IMR-90 (cell line): ENCODE measurements at regions not wholly inside any gene's neighbourhood (a gene's known extent, or its start where the extent isn't known, plus 50 kb on each side); places are given as distances from the start of the nearest gene placed in this dataset.

ENCODE experiments used
- ATAC-seq: fragments of 200-7000 bp; cut with Tn5 transposase; 2 replicates; pipeline ENCODE4 v1.9.1; 2020; ENCODE audit warnings: low read depth, mild to moderate bottlenecking, moderate library complexity
- BruUV-seq: library from RNA; stranded (reverse); fragments of 400-500 nt; replicated peaks from 2 replicates; lab custom pipeline; 2021; lab: Mats Ljungman, UMichigan
- CTCF ChIA-PET: fragments of 300-600 bp; formaldehyde crosslinking; extraction: SDS; loops from one replicate; lab custom pipeline; 2021; ENCODE audit warnings: antibody characterized with exemption; lab: Yijun Ruan, JAX
- POLR2A ChIA-PET: fragments of 300-600 bp; sonication (Branson Sonifier 250); formaldehyde crosslinking; loops from one replicate; lab custom pipeline; 2022; ENCODE audit warnings: antibody characterized with exemption; ENCODE audit not compliant: unreplicated experiment; lab: Charles Lee
- DNase-seq: peaks from one replicate; pipeline ENCODE4 v3.0.0; 2013
- H2AFZ ChIP-seq: replicated peaks from 2 replicates; pipeline ENCODE3; 2013; ENCODE audit warnings: low read length, mild to moderate bottlenecking; ENCODE audit not compliant: poor library complexity
- H2AK5ac ChIP-seq: 2 replicates; pipeline ENCODE4 v1.6.1; 2013; ENCODE audit warnings: low read depth, low read length, inconsistent platforms
- H2AK9ac ChIP-seq: replicated peaks from 2 replicates; pipeline ENCODE3; 2013; ENCODE audit warnings: mild to moderate bottlenecking, low read depth, low read length, moderate library complexity; ENCODE audit not compliant: poor library complexity
- H2BK120ac ChIP-seq: 2 replicates; pipeline ENCODE4 v1.6.1; 2013; ENCODE audit warnings: low read depth, low read length, inconsistent platforms
- H2BK15ac ChIP-seq: 3 replicates; pipeline ENCODE4 v1.6.1; 2013; ENCODE audit warnings: low read depth, low read length, inconsistent platforms
- H2BK20ac ChIP-seq: 2 replicates; pipeline ENCODE4 v1.6.1; 2013; ENCODE audit warnings: low read depth, mild to moderate bottlenecking, inconsistent platforms, low read length, moderate library complexity
- H2BK5ac ChIP-seq: 2 replicates; pipeline ENCODE4 v1.6.1; 2013; ENCODE audit warnings: mild to moderate bottlenecking, low read depth, low read length, inconsistent platforms; ENCODE audit not compliant: poor library complexity, severe bottlenecking
- H3K14ac ChIP-seq: replicated peaks from 2 replicates; pipeline ENCODE4 v1.6.1; 2013; ENCODE audit warnings: low read depth, low read length, inconsistent platforms
- H3K18ac ChIP-seq: 2 replicates; pipeline ENCODE4 v1.6.1; 2013; ENCODE audit warnings: low read depth, low read length, control low read depth
- H3K23ac ChIP-seq: 2 replicates; pipeline ENCODE4 v1.6.1; 2013; ENCODE audit warnings: low read depth, low read length, inconsistent platforms
- H3K27ac ChIP-seq: 2 replicates; pipeline ENCODE4 v1.5.1; 2013; ENCODE audit warnings: mild to moderate bottlenecking, control low read depth, low read length; ENCODE audit not compliant: insufficient read depth
- H3K27me3 ChIP-seq: 2 replicates; pipeline ENCODE4 v1.6.1; 2013; ENCODE audit warnings: low read length; ENCODE audit not compliant: control insufficient read depth, insufficient read depth
- H3K36me3 ChIP-seq: 2 replicates; pipeline ENCODE4 v1.6.1; 2013; ENCODE audit warnings: low read length, mixed read lengths; ENCODE audit not compliant: control insufficient read depth, insufficient read depth
- H3K4ac ChIP-seq: 2 replicates; pipeline ENCODE4 v1.6.1; 2013; ENCODE audit warnings: low read depth, low read length, inconsistent platforms
- H3K4me1 ChIP-seq: 2 replicates; pipeline ENCODE4 v1.6.1; 2013; ENCODE audit warnings: low read length, mixed read lengths; ENCODE audit not compliant: control insufficient read depth, insufficient read depth
- H3K4me2 ChIP-seq: 2 replicates; pipeline ENCODE4 v1.6.1; 2013; ENCODE audit warnings: low read depth, mild to moderate bottlenecking, control low read depth, low read length, moderate library complexity
- H3K4me3 ChIP-seq: 2 replicates; pipeline ENCODE4 v1.5.1; 2013; ENCODE audit warnings: low read depth, mild to moderate bottlenecking, control low read depth, low read length, moderate library complexity; ENCODE audit not compliant: insufficient read depth
- H3K56ac ChIP-seq: 2 replicates; pipeline ENCODE4 v1.6.1; 2013; ENCODE audit warnings: low read length, inconsistent platforms; ENCODE audit not compliant: insufficient read depth; ENCODE audit errors: extremely low read depth
- H3K79me1 ChIP-seq, 2 experiments: 2 replicates each; pipeline ENCODE4 v1.6.1; 2013; ENCODE audit warnings: low read length in 2 of 2, inconsistent platforms in 1 of 2, low read depth in 1 of 2
- H3K9ac ChIP-seq: 2 replicates; pipeline ENCODE4 v1.6.1; 2013; ENCODE audit warnings: low read depth, low read length, control low read depth
- H3K9me1 ChIP-seq: 2 replicates; pipeline ENCODE4 v1.6.1; 2013; ENCODE audit warnings: low read length, inconsistent platforms; ENCODE audit not compliant: insufficient read depth
- H3K9me3 ChIP-seq: 2 replicates; pipeline ENCODE4 v1.6.1; 2013; ENCODE audit warnings: low read length; ENCODE audit not compliant: control insufficient read depth, insufficient read depth
- H4K20me1 ChIP-seq: 2 replicates; pipeline ENCODE4 v1.6.1; 2013; ENCODE audit warnings: low read length, inconsistent platforms; ENCODE audit not compliant: insufficient read depth
- H4K5ac ChIP-seq: 2 replicates; pipeline ENCODE4 v1.6.1; 2013; ENCODE audit warnings: mild to moderate bottlenecking, low read depth, low read length, control low read depth
- H4K8ac ChIP-seq, 2 experiments: 2 replicates each; pipeline ENCODE4 v1.6.1; 2013; ENCODE audit warnings: low read depth in 2 of 2, low read length in 2 of 2, control low read depth in 1 of 2, inconsistent platforms in 1 of 2
- H4K91ac ChIP-seq: 2 replicates; pipeline ENCODE4 v1.6.1; 2013; ENCODE audit warnings: low read depth, low read length, inconsistent platforms; ENCODE audit not compliant: insufficient read depth
- BHLHE40 ChIP-seq: fragments of 150-350 bp; IDR thresholded peaks from 2 replicates; pipeline ENCODE4 v1.6.1; 2016; ENCODE audit warnings: mild to moderate bottlenecking, low read depth, low read length
- CHD1 ChIP-seq: IDR thresholded peaks from 2 replicates; pipeline ENCODE4 v1.6.1; 2012; ENCODE audit warnings: low read depth, low read length, improper control_type of control experiment
- MXI1 ChIP-seq: IDR thresholded peaks from 2 replicates; pipeline ENCODE4 v1.6.1; 2012; ENCODE audit warnings: low read depth, mild to moderate bottlenecking, low read length, moderate library complexity, borderline replicate concordance
- NFE2L2 ChIP-seq: fragments of 150-350 bp; IDR thresholded peaks from 2 replicates; pipeline ENCODE4 v1.6.1; 2016; ENCODE audit warnings: low read depth, mild to moderate bottlenecking, low read length
- POLR2A ChIP-seq: IDR thresholded peaks from 2 replicates; pipeline ENCODE4 v1.6.1; 2012; ENCODE audit warnings: mild to moderate bottlenecking, low read depth, low read length
- RAD21 ChIP-seq: IDR thresholded peaks from 2 replicates; pipeline ENCODE4 v1.6.1; 2012; ENCODE audit warnings: low read length, improper control_type of control experiment
- RCOR1 ChIP-seq: IDR thresholded peaks from 2 replicates; pipeline ENCODE4 v1.6.1; 2012; ENCODE audit warnings: mild to moderate bottlenecking, low read length, improper control_type of control experiment; ENCODE audit not compliant: insufficient replicate concordance
- WGBS, 2 experiments: methylation state at CpG; one replicate each; pipeline versions ENCODE4 v1.1.5 to v1.1.7; 2013; ENCODE audit warnings: missing lambda C conversion rate in 2 of 2; ENCODE audit not compliant: insufficient read length in 1 of 2; ENCODE audit errors: extremely low coverage in 2 of 2; 5-methylcytosine and 5-hydroxymethylcytosine counted together
- dilution Hi-C: fragments of 300-500 bp; cut with HindIII; formaldehyde crosslinking; loops from one replicate; pipeline ENCODE4 v1.14.3; 2018; ENCODE audit warnings: low sequenced_read_pairs; ENCODE audit not compliant: unreplicated experiment
- in situ Hi-C: fragments of 300-500 bp; cut with MboI; formaldehyde crosslinking; loops from 3 replicates; pipeline ENCODE4 v1.14.3; 2019; ENCODE audit warnings: low sequenced_read_pairs, inconsistent platforms, mixed read lengths
- intact Hi-C: fragments of 100-400 bp; cut with micrococcal nuclease; formaldehyde crosslinking; loops from 2 replicates; pipeline ENCODE4 v1.10.0; 2022

DNA sequence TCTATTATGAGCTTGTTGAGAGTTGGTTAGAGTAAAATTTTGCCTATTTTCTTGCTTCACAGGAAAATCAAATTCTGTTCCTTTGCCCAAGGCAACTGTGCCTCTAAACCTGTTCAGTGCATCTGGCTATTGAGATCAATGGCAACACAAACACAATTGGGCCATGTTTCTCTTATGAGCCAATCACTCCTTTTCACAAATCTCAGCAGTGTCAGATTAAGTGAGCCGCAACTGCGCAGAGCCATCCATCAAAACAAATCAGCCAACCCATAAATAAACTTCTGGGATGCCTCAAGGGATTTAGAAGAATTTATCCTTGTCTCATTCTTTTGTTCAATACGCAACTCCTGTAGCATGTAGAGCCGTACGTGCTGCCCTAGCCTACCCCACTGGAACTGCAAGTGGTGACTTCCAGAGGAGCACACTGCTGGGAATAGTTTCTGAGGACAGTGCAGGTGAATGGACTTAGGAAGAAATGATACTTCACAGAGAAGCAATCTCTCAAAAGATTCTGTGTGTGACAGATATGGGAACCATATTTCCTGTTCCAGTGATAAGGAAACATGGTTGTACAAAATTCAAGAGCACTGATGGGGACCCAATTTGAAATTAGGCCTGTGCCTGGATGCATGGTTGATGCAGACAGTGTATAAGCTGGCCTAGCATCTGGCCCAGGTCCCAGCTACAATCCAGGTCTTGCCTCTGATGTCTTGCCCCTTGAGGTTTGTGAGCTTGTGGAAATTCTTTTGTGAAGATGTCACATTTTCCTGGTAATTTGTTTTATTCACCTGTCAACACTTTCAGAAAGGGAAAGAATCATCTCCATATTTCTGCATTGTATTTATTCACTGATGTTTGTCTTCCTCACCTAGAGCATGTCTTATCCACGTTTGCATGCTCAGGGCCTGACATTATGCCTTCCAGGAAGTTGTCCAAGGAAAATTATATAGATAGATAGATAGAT is 166.2 kb downstream of the URB2 start:
- POLR2A ChIA-PET: no interaction called here
- Histone ChIP-seq H3K14ac (no peak overlapping the region), H2AFZ (no peak overlapping the region), H3K4me1 (no peaks in the 10 kb centered on the region), H3K18ac (no peak overlapping the region), H4K5ac (no peak overlapping the region), H2AK9ac (no peak overlapping the region), H2AK5ac (no peak overlapping the region), H3K4me3 (no peak overlapping the region), H3K36me3 (no peaks in the 10 kb centered on the region), H3K27me3 (no peaks in the 10 kb centered on the region), H4K20me1 (no peaks in the 10 kb centered on the region), H3K4me2 (no peak overlapping the region), H3K9me1 (no peaks in the 10 kb centered on the region), H3K4ac (no peak overlapping the region), H2BK5ac (no peak overlapping the region), H4K8ac (no peak overlapping the region), H2BK15ac (no peak overlapping the region), H3K79me1 (no peaks in the 10 kb centered on the region), H3K27ac (no peak overlapping the region), H4K91ac (no peak overlapping the region), H3K9ac (no peak overlapping the region), H3K9me3 (0 out of 2 replicates have a peak, but pooled peaks cover 2% of the 10 kb centered on the region), H3K56ac (no peak overlapping the region), H3K23ac (no peak overlapping the region), H2BK20ac (no peak overlapping the region), H2BK120ac (no peak overlapping the region)
- BruUV-seq: no TSS peak
- dilution Hi-C loops: no loop called here
- in situ Hi-C loops: no loop called here
- ATAC-seq (no peak), DNase-seq (no peak)
- TF ChIP-seq NFE2L2 (no peak), BHLHE40 (no peak), CHD1 (no peak), RCOR1 (no peak), POLR2A (no peak), MXI1 (no peak), RAD21 (no peak)
- CTCF ChIA-PET: no interaction called here
- intact Hi-C loops: no loop called here
- WGBS, 2 experiments: no CpG with 5 or more reads among the region's 6 CpGs
